ENCODE measurements at regions not wholly inside any gene's neighbourhood (a gene's known extent, or its start where the extent isn't known, plus 50 kb on each side); places are given as distances from the start of the nearest gene placed in this dataset.

DNA sequence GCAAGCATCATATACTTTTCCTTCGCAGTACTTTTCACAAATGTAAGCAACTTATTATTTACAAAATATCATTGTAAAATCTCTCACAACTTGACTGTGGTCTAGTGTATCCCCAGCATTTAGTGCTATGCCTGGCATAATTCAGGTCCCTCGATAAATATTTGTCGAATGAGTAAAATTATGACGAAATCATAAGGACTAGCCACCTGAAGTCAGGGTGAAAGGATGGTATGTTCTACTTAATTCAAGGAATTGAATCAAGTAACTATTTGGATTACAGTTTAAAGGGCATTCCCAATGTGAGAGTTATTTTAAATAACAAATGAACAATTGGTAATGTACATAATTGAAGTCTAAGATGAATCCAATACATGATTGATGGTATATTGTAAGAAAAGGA lies 393.0 kb upstream of the SLC35B3 start:
- TF ChIP-seq GATA2 (IDR thresholded peaks at IDR 0.05; ENCODE audit: low read depth, low read length) (no peak), GATA3 (IDR thresholded peaks at IDR 0.05; ENCODE audit: low read depth, low read length) (no peak)

Measured in SH-SY5Y (cell line).